Inflammatory macrophage treated with lipopolysaccharide for 4 hours (primary cell): ENCODE measurements at regions not wholly inside any gene's neighbourhood (a gene's known extent, or its start where the extent isn't known, plus 50 kb on each side); places are given as distances from the start of the nearest gene placed in this dataset.

ENCODE experiments used
- DNase-seq: peaks from one replicate; pipeline ENCODE4 v3.0.0-alpha.2; 2020

DNA sequence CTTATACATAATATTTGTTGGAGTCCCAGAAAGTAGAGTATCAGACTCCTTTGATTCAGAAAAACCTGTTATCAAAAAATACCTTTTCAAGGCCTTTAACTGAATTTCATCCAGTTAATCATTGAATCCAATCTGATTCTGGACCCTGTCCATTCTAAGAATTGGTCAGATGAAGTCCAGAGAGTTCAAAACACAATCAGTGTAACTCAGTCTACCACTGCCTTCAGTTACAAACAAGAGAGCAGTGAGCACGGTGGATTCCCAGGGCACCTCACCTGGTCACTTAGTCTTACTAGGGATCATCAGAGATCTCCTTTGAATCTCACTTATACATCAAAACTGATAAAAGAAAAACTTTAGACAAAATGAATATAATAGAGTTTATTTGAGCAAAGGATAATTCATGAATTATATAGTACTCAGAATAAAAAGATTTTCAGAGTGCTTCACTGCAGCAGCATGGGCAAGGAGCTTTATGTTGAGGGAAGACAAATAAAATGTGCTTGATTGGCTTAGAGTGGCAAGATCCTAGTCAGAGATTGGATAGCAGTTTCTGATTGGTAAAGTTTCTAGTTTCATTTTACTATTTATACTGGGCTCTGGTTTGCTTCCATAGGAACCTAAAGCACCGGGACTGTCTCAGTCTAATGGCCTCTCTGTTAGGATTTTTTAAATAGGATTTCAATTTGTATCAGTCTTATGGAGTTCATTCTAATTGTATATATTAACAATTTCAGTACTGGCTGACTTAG, 474.9 kb upstream of the GOLIM4 start:
- no peak for DNase-seq

DNA sequence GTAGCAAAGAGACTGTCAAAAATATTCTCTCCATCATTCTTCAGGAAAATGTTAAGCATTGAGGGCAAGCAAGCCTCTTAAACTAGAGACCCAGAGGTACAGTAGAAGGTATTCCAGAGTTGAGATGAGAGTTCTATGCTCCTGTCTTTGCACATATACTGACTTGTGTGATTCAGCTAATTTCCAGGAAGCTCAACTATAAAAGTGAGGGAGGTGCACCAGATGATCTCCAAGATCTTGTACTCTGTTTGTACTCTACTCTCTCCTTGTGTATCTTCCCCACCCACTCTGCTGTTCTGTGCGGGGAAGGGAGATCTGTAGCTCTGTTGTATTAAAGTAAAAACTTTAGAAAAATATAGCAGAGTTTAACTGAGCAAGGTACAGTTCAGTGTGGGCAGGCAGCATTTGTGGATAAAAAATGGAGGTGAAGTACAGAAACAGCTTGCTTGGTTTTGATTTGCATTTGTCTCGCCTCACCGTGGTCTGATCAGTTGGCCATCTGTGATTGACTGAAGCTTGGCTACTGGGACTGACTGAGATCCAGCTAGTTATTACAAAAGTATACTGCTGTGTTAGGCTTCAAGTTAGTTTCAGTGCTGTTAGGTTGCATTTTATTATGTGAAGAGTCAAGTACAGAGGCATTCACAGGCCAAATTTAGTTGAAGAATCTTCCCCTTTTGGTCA, 463.1 kb upstream of the GOLIM4 start:
- no peak for DNase-seq

DNA sequence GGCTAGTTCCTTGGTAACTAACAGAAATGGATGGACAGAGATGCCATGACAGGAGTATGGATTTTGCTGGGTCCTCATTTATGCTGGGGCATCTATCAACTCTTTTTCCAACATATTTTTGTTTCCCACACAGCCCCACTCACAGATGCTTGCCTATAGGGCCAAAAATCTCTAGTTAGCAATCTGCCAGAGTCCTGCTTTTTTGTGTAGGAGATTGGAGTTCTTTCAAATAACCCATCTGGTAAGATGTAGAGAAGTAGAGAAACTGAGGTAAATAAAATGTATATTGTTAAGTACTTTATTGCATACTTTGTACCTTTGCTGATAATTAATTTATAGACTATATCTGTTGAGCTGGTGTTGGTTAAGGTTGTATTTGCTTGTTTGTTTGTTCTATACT, 456.5 kb upstream of the GOLIM4 start:
- DNase-seq: no peak

DNA sequence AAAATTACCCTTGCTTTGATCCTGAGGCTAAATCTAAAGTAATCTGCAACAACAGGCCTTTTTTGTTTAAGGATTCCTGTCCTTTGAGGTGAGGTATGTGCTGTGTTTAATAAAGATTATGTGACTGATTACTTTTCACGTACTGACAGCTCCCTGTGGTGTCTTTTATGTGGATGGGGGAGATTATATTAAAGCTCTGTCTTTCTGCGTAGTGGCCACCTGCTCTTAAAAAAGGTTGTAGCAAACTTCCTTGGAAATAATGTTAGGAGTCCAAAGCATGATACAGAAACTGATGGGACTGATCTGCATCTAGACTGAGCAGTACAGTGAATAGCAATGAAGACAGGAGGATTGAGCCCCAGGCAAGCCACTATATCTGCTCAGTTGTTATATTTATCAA, 453.0 kb upstream of the GOLIM4 start:
- DNase-seq: no peak

DNA sequence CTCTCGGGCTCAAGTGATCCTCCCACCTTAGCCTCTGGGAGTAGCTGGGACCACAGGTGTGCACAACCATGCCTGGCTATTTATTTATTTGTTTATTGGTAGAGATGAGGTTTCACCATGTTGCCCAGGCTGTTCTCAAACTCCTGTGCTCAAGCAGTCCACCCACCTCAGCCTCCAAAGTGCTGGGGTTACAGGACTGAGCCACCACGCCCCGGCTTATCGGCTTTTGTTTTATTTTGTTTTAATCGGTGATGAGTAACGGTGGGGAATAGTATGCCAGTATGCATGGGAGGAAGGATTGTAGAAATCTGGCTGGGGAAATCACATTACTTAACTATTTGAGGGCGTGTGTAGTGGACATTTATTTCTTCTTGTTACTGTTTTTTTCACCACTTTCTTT, 451.0 kb upstream of the GOLIM4 start:
- DNase-seq: no peak

DNA sequence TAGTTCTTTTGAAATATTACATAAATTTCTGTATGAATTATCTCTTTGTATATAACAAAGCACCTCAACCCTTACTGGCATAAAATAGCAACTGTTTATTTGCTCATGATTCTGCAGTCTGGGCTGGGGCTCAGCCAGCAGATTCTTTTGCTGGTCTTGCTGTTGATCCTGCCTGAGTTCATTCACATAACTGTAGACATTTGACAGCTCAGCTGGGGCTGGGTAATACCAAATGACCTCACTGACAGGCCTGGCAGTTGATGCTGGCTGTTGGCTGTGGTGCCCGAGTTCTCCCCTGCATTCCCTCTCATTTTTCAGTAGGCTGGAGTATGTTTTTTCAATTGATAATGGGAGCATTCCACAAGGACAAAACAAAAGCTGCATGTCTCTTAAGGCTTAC, 449.9 kb upstream of the GOLIM4 start:
- DNase-seq: no peak

DNA sequence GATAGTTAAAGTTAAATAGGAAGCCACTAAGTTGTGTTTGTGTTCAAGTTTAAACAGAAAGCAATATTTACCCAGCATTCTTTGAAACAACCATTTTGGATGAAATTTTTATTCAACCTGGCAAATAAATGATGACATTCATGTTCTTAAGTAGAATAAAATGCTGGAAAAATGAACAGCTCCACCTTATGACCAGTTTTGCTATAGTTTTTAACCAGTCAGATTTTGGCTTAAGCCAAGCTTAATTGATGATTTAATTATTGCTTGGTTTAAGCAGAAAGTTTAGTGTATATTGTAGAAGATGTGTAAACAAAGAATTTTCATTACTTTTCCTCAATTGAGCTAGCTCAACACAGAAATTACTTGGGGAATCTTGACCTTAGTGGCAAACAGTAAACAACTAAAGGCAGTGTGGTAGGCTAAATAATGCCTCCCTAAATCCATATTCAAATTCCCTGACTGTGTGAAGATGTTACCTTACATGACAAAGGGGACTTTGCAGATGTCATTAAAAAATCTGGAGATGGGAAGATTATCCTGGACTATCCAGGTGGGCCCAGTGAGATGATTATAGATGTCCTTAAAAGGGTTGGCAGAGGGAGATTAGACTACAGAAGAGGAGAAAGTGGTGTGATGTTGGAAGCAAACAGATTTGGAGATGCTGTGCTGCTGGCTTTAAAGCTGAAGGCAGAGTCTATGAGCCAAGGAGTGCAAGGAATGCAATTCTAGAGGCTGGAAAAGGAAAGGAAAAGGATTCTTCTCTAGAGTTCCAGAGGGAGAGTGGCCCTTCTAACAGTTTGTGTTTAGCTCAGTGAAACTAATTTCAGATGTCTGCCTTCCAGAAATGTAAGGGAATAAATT, 448.6 kb upstream of the GOLIM4 start:
- DNase-seq: no peak

DNA sequence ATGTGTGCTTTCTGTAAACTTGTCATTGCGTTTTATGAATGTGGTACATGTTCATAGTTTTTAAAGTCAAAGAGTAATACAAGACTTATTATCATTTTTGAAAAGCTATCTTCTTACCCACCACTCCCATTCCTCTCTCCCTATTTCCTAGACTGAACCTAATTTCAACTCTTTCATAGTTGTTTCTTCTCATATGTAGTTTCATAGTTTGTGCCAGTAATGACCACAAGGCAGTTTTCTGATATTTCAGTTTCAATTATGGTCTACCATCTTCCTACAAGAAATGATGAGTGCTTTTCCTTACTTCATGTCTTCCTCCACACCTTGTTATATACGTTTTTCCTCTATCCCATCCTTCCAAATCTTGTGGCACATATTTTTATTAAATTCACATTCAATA, 445.0 kb upstream of the GOLIM4 start:
- DNase-seq: no peak

DNA sequence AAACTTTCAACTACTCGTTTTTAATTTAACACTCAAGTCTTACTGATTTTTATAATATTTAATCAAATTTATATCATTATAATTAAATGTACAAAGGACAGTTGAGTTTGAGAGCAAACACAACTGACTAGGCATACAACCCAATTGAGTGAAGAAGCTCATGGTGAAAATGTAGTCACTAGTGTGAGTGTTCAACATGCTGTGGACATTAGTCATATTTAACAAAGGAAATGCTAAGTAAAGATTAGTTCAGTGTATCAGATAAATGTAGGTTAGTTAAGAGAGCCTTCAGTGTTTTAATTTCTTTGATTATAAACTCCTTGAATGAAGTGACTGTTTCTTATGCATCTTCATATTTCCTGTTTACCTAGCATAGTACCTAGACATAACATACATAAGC, 444.2 kb upstream of the GOLIM4 start:
- no peak for DNase-seq

DNA sequence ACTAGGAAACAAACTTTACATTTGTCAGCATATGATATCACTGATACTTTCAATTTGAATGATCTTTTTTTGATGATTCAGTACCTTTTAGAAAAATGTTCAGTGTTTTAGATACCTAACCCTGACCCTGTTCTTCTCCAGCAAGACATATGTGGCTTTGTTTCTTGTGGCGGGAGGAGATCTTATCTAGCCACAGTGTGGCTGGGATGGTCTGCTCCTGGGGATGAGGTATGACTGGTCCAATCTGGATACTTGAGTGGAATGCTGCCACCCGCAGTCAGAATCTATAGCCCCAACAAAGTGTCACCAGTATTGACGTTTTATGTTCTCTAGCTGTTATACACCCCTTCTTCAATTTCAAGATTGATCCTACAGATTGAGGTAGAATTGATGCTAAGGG, 439.0 kb upstream of the GOLIM4 start:
- DNase-seq: no peak

DNA sequence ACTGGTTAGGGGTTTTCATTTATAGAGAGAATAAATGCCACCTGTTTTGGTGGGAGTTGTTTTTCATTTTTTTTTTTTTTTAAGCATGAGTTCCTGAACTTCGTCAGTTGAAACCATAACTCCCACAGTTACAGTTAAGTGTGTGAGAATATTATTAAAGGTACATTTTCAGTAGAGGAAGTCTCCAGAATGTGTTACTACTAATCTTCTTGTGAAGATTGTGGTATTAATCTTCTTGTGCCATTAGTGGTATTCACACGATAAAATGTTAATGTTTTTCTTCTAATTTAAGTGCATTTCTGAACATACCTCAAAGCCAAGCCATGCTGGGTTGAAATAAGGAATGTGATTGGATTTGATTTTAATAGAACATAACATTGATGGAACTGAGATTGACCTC, 437.9 kb upstream of the GOLIM4 start:
- DNase-seq: no peak

DNA sequence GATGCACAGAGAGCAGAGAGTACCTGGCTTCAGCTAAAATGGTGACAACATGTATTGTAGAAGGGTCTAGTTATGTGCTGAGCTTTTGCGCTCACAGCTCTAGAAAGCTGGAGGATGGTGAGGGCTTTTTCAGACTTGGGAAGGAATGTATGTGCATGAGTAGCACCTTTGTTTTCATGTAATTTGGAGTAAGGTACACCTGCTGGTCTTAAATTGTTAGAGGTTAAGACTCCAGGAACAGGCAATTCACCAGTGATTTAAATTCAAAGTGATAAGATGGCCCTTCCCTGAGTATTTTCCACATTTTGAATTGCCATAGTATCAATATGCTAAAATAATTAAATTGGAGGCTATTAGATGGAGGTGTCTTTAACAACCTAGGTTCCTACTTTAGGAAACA, 436.4 kb upstream of the GOLIM4 start:
- DNase-seq: no peak

DNA sequence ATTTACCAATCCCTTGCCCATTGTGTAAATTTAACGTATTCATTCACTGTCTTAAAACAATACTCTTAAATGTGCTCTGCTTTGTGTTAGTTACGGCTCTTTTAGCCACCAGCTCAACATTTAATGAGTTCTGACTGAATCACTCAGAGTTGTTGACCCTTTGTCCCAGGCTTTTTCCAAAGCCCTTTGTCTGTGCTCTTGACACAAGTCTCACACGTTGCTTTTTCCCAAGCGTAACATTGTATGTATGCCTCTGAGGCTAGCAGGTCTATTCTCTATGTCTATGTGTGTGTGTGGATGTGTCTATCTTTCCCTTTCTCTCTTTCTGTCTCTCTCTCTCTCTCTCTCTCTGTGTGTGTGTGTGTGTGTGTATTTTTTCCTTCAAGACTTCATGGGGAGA, 435.4 kb upstream of the GOLIM4 start:
- no peak for DNase-seq

DNA sequence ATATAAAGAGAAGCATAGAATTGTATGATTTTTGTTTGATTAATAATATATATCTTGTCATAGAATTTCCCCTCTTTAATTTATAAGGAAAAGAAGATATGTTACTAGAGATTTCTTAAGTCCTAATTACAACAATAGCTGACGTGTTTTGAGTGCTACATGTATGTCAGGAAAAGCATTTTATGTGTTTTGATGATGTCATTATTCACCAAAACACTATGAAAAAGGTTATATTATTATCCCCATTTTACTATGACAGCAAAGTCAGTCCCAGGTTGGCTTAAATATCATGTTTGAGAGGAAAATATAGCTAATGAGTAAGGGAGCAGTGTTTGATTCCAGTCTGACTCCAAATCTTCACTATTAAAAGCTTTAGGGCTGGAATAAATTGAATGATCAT, 428.4 kb upstream of the GOLIM4 start:
- no peak for DNase-seq

DNA sequence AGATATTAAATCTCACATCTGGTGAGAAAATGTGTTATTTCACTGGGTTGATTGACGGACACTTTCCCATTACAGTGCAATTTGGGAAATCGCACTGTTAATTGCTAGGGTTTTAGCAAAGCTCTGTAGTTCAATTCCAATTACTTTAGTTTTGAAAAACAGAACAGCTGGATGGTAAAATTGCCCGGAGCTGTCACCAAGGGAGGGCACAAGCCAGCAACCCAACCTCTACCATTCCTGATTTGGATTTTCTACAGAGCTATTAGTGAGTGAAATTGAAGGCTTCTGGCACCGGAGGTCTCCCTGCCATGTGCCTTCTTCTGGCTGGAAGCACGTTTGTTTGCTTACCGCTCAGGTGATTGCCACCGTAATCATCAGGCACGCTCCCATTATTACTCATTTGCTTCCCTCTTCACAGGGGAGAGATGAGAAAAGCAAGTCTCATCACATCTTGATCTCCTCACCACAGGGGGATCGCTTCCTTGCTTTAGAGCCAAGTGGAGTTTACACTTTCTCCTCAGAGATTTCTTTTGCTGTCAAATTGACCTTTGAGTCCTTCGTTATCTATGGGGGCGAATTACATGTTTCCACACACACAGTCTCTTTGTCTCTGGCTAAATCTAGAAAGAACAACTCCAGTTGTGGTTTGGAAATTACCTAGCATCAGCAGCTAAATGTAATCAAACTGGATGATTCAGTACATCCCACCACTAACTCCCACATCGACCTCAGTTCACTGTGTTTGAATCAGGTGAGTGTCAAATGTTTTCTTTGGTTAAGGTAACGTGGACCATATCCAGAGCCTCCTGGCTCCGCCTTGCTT, 421.7 kb upstream of the GOLIM4 start:
- DNase-seq: no peak

DNA sequence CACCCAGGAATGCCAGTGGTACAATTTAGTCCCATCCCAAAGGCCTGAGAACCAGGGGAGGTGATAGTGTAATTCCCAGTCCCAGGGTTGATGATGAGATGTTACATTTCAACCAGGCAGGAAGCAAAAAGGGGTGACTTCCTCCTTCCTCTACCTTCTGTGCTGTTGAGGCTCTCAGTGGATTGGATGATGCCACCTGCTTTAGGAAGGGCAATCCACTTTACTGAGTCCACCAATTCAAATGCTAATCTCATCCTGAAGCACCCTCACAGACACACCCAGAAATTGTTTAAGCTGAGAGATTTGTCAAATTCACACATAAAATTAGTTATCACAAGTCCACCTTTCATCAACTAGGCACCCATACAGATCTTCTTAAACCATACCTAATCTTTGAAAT, 418.5 kb upstream of the GOLIM4 start:
- no peak for DNase-seq

DNA sequence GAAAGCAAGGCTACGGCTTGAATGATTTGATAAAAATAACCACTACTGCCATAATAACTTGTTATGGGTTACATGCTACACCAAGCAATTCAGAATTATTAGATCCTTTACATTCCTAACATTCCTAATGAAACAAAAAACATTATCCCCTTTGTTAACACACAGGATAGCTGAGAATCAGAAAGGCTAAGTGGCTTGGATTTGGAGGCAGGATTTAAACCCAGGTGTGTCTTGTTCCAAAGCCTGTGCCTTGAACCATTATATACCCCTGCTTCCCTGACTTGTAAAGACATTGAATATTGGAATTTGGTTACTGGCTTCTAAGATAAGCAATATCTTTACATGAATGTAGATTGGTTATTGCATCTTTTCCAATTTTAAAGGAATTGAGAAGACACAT, 417.1 kb upstream of the GOLIM4 start:
- DNase-seq: no peak

DNA sequence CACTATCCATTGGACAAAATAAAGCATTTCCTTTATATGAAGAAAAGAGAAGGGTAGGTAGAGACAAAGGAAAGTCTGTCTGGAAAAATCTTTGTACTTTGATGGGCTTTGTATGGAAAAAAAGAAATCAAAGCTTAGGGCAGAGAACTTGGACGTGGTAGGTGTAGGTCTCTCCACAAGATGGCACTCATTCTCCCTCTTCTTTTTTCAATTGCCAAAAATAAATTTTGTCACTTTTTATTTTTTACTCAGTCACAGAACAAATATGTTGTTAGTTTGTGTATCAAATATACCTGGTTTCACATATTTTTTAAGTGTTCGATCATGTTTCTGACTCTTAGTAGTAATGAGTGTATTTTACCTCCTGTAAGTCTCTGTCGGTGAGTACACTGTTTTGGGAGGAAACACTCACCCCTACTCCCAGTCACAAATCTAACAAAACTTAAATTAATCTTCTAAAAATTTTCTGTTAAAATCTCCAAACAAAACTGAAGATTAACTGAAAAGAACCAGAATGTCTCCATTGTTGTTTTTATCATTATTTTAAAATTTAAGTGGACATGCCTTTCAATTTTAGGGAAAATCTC, 415.8 kb upstream of the GOLIM4 start:
- DNase-seq: no peak

DNA sequence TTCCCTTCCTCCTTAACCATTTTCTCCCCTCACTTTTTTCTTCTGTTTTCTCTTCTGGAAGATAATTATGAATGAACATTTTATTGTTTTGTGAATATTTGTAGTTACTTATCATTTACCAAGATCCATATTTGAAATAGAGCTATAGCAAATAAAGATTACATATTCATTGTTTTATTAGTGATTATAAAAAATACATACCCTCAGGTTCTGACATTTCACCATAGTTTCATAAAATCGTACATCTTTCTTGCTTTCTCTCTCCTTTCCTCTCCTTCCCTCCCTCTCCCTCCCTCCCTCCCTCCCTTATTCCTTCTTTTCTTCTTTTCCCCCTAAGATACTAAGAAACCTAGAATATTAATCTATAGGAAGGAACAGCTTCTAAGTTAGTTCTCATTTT, 410.9 kb upstream of the GOLIM4 start:
- no peak for DNase-seq

DNA sequence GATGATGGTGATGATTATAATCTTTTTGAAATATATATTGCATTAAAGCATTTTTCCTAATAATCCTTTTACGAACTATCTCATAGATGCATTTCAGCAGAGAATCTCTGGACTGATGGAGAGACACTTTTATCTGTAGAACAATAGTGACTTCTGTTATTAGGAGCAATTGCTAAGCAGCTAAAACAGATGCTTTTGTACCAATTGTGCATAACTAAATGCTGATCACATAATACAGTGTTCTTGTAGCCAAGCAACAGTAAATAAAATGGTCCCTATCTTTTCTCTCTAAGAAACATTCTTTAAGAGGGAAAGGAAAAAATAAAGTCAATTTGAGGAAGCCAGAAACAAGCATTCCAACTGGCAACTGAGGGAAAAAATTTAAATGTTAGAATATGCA, 405.8 kb upstream of the GOLIM4 start:
- no peak for DNase-seq

DNA sequence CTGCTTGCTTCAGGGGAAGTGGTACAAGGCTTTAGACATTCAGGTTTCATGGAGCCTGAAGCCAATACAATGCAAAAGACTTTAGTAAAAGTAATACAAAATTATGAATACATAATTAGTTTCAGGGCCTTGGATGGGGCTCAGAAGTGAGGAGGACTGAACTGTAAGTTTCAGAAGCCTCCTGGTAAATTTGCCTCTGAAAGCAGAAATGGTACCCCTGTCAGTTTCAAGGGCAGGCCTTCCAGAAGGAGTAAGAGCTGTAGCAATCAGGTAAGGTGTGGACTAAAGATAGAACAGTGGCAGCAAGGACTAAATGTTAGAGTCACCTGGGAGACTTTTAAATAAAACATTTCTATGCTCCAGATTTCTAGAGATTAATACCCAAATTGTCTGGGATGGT, 402.5 kb upstream of the GOLIM4 start:
- no peak for DNase-seq

DNA sequence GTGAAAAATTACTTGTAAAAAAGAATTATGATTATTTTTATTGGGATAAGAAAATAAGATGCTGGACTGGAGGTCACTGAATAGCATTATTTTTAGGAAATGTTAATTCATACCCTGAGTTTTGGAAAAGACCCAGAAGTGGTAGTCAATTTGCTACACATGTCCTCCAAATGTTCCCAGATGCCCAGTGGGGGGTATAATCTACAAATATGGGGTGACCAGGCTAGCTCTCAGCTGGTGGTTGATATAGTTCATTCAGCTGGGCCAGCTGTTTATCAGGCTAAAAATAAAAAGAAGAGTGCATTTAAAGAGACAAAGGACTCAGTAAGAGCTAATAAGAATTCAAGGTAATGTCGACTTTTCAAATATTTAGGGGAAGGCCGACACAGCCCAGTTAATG, 402.0 kb upstream of the GOLIM4 start:
- no peak for DNase-seq

DNA sequence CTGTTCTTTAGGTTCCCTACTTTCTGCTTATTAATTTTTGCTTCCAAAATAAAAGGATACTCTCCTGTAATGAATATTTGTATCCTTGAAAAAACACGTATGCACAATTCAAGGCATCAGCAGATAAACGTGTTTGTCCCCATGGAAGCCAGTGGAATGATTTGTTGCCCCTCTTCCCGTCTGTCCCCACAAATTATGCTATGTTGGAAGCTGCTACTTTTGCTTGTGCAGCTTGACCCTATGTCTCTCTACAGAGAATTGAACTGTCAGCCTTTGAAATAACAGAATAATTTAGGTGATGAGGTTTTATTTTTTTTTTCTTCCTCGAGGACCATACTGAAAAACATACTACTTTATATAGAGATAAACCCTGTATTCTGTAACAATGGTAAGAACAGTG, 401.5 kb upstream of the GOLIM4 start:
- no peak for DNase-seq
